ENCODE measurements at regions not wholly inside any gene's neighbourhood (a gene's known extent, or its start where the extent isn't known, plus 50 kb on each side); places are given as distances from the start of the nearest gene placed in this dataset.
"Not testable (repeated sequence)": the region's sequence is repeated elsewhere in the genome, so short reads cannot be mapped to it uniquely, and the experiment has no call there.

GRCh38 chr5:135157421-135158313, 123.6 kb upstream of the PITX1 start:
- no peak for DNase-seq (ENCODE audit: low read depth)

- no peak for DNase-seq (ENCODE audit: low read depth)
Measured at GRCh38 chr5:135156715-135157404, 122.8 kb upstream of the PITX1 start.

- no peak for DNase-seq (ENCODE audit: low read depth)
Measured at GRCh38 chr5:135156337-135156714, 122.3 kb upstream of the PITX1 start.

GRCh38 chr5:135155616-135156214, 121.7 kb upstream of the PITX1 start:
- no peak for DNase-seq (ENCODE audit: low read depth)

GRCh38 chr5:135154961-135155360, 120.9 kb upstream of the PITX1 start:
- DNase-seq (ENCODE audit: low read depth) = no peak

GRCh38 chr5:135154197-135154596, 120.2 kb upstream of the PITX1 start:
- no peak for DNase-seq (ENCODE audit: low read depth)

GRCh38 chr5:135153661-135154060, 119.6 kb upstream of the PITX1 start:
- no peak for DNase-seq (ENCODE audit: low read depth)

- no peak for DNase-seq (ENCODE audit: low read depth)
Measured at GRCh38 chr5:135153259-135153658, 119.2 kb upstream of the PITX1 start.

GRCh38 chr5:135151660-135152059, 117.6 kb upstream of the PITX1 start:
- not testable (repeated sequence) for DNase-seq (ENCODE audit: low read depth)

GRCh38 chr5:135151256-135151655, 117.2 kb upstream of the PITX1 start:
- no peak for DNase-seq (ENCODE audit: low read depth)

GRCh38 chr5:135150767-135151166, 116.7 kb upstream of the PITX1 start:
- no peak for DNase-seq (ENCODE audit: low read depth)

- DNase-seq (ENCODE audit: low read depth) = no peak
Measured at GRCh38 chr5:135149956-135150723, 116.1 kb upstream of the PITX1 start.

GRCh38 chr5:135149229-135149955, 115.4 kb upstream of the PITX1 start:
- no peak for DNase-seq (ENCODE audit: low read depth)

- no peak for DNase-seq (ENCODE audit: low read depth)
Measured at GRCh38 chr5:135147294-135148090, 113.5 kb upstream of the PITX1 start.

- no peak for DNase-seq (ENCODE audit: low read depth)
Measured at GRCh38 chr5:135145985-135146384, 112.0 kb upstream of the PITX1 start.

- not testable (repeated sequence) for DNase-seq (ENCODE audit: low read depth)
Measured at GRCh38 chr5:135143682-135144081, 109.7 kb upstream of the PITX1 start.

- DNase-seq (ENCODE audit: low read depth) = no peak
Measured at GRCh38 chr5:135141303-135142268, 107.6 kb upstream of the PITX1 start.

GRCh38 chr5:135140446-135141204, 106.6 kb upstream of the PITX1 start:
- no peak for DNase-seq (ENCODE audit: low read depth)

Data from stimulated activated CD8-positive, alpha-beta memory T cell treated with anti-CD3 and anti-CD28 coated beads, Interleukin-15, amount 100 ng/mL, for 24 hours (primary cell).